ENCODE measurements at regions not wholly inside any gene's neighbourhood (a gene's known extent, or its start where the extent isn't known, plus 50 kb on each side); places are given as distances from the start of the nearest gene placed in this dataset.

GRCh38 chr3:153714588-153715290 is 406.5 kb upstream of the ARHGEF26 start:
- WGBS, 2 donors (ENCODE audit: extremely low coverage in 2 of 2, insufficient read length in 2 of 2, insufficient replicate concordance in 1 of 2): no CpG with 5 or more reads among the region's 1 CpG
- Histone ChIP-seq H3K4me2 (ENCODE audit: insufficient read depth, low read length, poor library complexity, severe bottlenecking) (no peak overlapping the region), H2BK12ac (ENCODE audit: low read length) (no peak overlapping the region), H2BK5ac (ENCODE audit: low read length) (no peak overlapping the region), H3K18ac (ENCODE audit: low read length) (no peak overlapping the region), H3K14ac (ENCODE audit: low read length) (no peak overlapping the region), H2BK120ac (ENCODE audit: low read depth, low read length) (no peak overlapping the region), H2AK5ac (ENCODE audit: low read depth, low read length) (no peak overlapping the region), H3K4ac (ENCODE audit: low read length) (no peak overlapping the region), H3K27ac (replicated peaks; ENCODE audit: low read length) (no peak overlapping the region), H3K4me1 (ENCODE audit: control insufficient read depth in 2 of 2, insufficient read depth in 1 of 2, low read depth in 1 of 2, low read length in 2 of 2) (no peaks in the 10 kb centered on the region), H3K36me3 (replicated peaks in 1 of 2; ENCODE audit: control insufficient read depth in 2 of 2, insufficient read depth in 2 of 2, low read length in 2 of 2) (no peaks in the 10 kb centered on the region), H3K9me3 (replicated peaks in 1 of 2; ENCODE audit: control insufficient read depth in 2 of 2, insufficient read depth in 1 of 2, low read depth in 1 of 2, low read length in 2 of 2) (no peaks in the 10 kb centered on the region), H3K79me1 (ENCODE audit: low read depth, low read length) (no peaks in the 10 kb centered on the region), H4K8ac (ENCODE audit: low read depth, low read length) (no peak overlapping the region), H2BK15ac (ENCODE audit: low read length) (no peak overlapping the region), H2AFZ (ENCODE audit: low read length) (no peak overlapping the region), H4K91ac (ENCODE audit: low read depth, low read length, poor library complexity) (no peak overlapping the region), H3K9ac (ENCODE audit: low read depth, low read length, poor library complexity) (no peak overlapping the region), H3K23ac (ENCODE audit: low read depth, low read length, poor library complexity) (no peak overlapping the region), H3K27me3 (ENCODE audit: control insufficient read depth in 3 of 3, insufficient read depth in 3 of 3, low read depth in 1 of 3, low read length in 3 of 3) (no peaks in the 10 kb centered on the region), H3K4me3 (ENCODE audit: low read length in 2 of 2) (no peak overlapping the region)
- DNase-seq (ENCODE audit: low spot score): no peak

GRCh38 chr3:153722157-153722556 is 399.0 kb upstream of the ARHGEF26 start:
- Histone ChIP-seq H2BK15ac (ENCODE audit: low read length) (no peak overlapping the region), H3K9ac (ENCODE audit: low read depth, low read length, poor library complexity) (no peak overlapping the region), H3K79me1 (ENCODE audit: low read depth, low read length) (no peaks in the 10 kb centered on the region), H3K9me3 (replicated peaks in 1 of 2; ENCODE audit: control insufficient read depth in 2 of 2, insufficient read depth in 1 of 2, low read depth in 1 of 2, low read length in 2 of 2) (no peaks in the 10 kb centered on the region), H3K27me3 (ENCODE audit: control insufficient read depth in 3 of 3, insufficient read depth in 3 of 3, low read depth in 1 of 3, low read length in 3 of 3) (no peaks in the 10 kb centered on the region), H2BK5ac (ENCODE audit: low read length) (no peak overlapping the region), H3K23ac (ENCODE audit: low read depth, low read length, poor library complexity) (no peak overlapping the region), H3K14ac (ENCODE audit: low read length) (no peak overlapping the region), H2BK12ac (ENCODE audit: low read length) (no peak overlapping the region), H3K27ac (replicated peaks; ENCODE audit: low read length) (no peak overlapping the region), H3K4me2 (ENCODE audit: insufficient read depth, low read length, poor library complexity, severe bottlenecking) (no peak overlapping the region), H3K4me1 (ENCODE audit: control insufficient read depth in 2 of 2, insufficient read depth in 1 of 2, low read depth in 1 of 2, low read length in 2 of 2) (peaks cover 0 to 1% of the 10 kb centered on the region in 2 donors), H4K91ac (ENCODE audit: low read depth, low read length, poor library complexity) (no peak overlapping the region), H3K4ac (ENCODE audit: low read length) (no peak overlapping the region), H3K18ac (ENCODE audit: low read length) (no peak overlapping the region), H2AFZ (ENCODE audit: low read length) (no peak overlapping the region), H2AK5ac (ENCODE audit: low read depth, low read length) (no peak overlapping the region), H4K8ac (ENCODE audit: low read depth, low read length) (no peak overlapping the region), H3K4me3 (ENCODE audit: low read length in 2 of 2) (no peak overlapping the region), H2BK120ac (ENCODE audit: low read depth, low read length) (no peak overlapping the region), H3K36me3 (replicated peaks in 1 of 2; ENCODE audit: control insufficient read depth in 2 of 2, insufficient read depth in 2 of 2, low read length in 2 of 2) (no peaks in the 10 kb centered on the region)
- DNase-seq (ENCODE audit: low spot score): no peak
- WGBS, 2 donors (ENCODE audit: extremely low coverage in 2 of 2, insufficient read length in 2 of 2, insufficient replicate concordance in 1 of 2): no CpG with 5 or more reads among the region's 2 CpGs

GRCh38 chr3:153731071-153731470 is 390.1 kb upstream of the ARHGEF26 start:
- Histone ChIP-seq H3K23ac (ENCODE audit: low read depth, low read length, poor library complexity) (no peak overlapping the region), H2BK15ac (ENCODE audit: low read length) (no peak overlapping the region), H2BK5ac (ENCODE audit: low read length) (no peak overlapping the region), H2AK5ac (ENCODE audit: low read depth, low read length) (no peak overlapping the region), H3K9me3 (replicated peaks in 1 of 2; ENCODE audit: control insufficient read depth in 2 of 2, insufficient read depth in 1 of 2, low read depth in 1 of 2, low read length in 2 of 2) (peaks cover 0 to 3% of the 10 kb centered on the region in 2 donors), H2BK12ac (ENCODE audit: low read length) (no peak overlapping the region), H4K8ac (ENCODE audit: low read depth, low read length) (no peak overlapping the region), H3K18ac (ENCODE audit: low read length) (no peak overlapping the region), H3K4me2 (ENCODE audit: insufficient read depth, low read length, poor library complexity, severe bottlenecking) (no peak overlapping the region), H3K4ac (ENCODE audit: low read length) (no peak overlapping the region), H3K27ac (replicated peaks; ENCODE audit: low read length) (no peak overlapping the region), H3K14ac (ENCODE audit: low read length) (no peak overlapping the region), H3K36me3 (replicated peaks in 1 of 2; ENCODE audit: control insufficient read depth in 2 of 2, insufficient read depth in 2 of 2, low read length in 2 of 2) (no peaks in the 10 kb centered on the region), H4K91ac (ENCODE audit: low read depth, low read length, poor library complexity) (no peak overlapping the region), H3K27me3 (ENCODE audit: control insufficient read depth in 3 of 3, insufficient read depth in 3 of 3, low read depth in 1 of 3, low read length in 3 of 3) (peaks cover 0 to 1% (median 0%) of the 10 kb centered on the region in 3 experiments), H2BK120ac (ENCODE audit: low read depth, low read length) (no peak overlapping the region), H2AFZ (ENCODE audit: low read length) (no peak overlapping the region), H3K4me3 (ENCODE audit: low read length in 2 of 2) (no peak overlapping the region), H3K79me1 (ENCODE audit: low read depth, low read length) (no peaks in the 10 kb centered on the region), H3K4me1 (ENCODE audit: control insufficient read depth in 2 of 2, insufficient read depth in 1 of 2, low read depth in 1 of 2, low read length in 2 of 2) (peaks cover 0 to 1% of the 10 kb centered on the region in 2 donors), H3K9ac (ENCODE audit: low read depth, low read length, poor library complexity) (no peak overlapping the region)
- DNase-seq (ENCODE audit: low spot score): no peak
- WGBS, 2 donors (ENCODE audit: extremely low coverage in 2 of 2, insufficient read length in 2 of 2, insufficient replicate concordance in 1 of 2): no CpG with 5 or more reads among the region's 2 CpGs

- Histone ChIP-seq H2BK5ac (ENCODE audit: low read length) (no peak overlapping the region), H4K8ac (ENCODE audit: low read depth, low read length) (no peak overlapping the region), H3K9ac (ENCODE audit: low read depth, low read length, poor library complexity) (no peak overlapping the region), H2BK15ac (ENCODE audit: low read length) (no peak overlapping the region), H3K36me3 (replicated peaks in 1 of 2; ENCODE audit: control insufficient read depth in 2 of 2, insufficient read depth in 2 of 2, low read length in 2 of 2) (no peaks in the 10 kb centered on the region), H4K91ac (ENCODE audit: low read depth, low read length, poor library complexity) (no peak overlapping the region), H3K14ac (ENCODE audit: low read length) (no peak overlapping the region), H3K4ac (ENCODE audit: low read length) (no peak overlapping the region), H3K79me1 (ENCODE audit: low read depth, low read length) (no peaks in the 10 kb centered on the region), H3K27ac (replicated peaks; ENCODE audit: low read length) (no peak overlapping the region), H2AFZ (ENCODE audit: low read length) (peak overlapping the region; percentile 40), H2BK120ac (ENCODE audit: low read depth, low read length) (no peak overlapping the region), H2AK5ac (ENCODE audit: low read depth, low read length) (no peak overlapping the region), H3K27me3 (ENCODE audit: control insufficient read depth in 3 of 3, insufficient read depth in 3 of 3, low read depth in 1 of 3, low read length in 3 of 3) (peaks cover 0 to 1% (median 0%) of the 10 kb centered on the region in 3 experiments), H3K4me1 (ENCODE audit: control insufficient read depth in 2 of 2, insufficient read depth in 1 of 2, low read depth in 1 of 2, low read length in 2 of 2) (no peaks in the 10 kb centered on the region), H3K4me2 (ENCODE audit: insufficient read depth, low read length, poor library complexity, severe bottlenecking) (no peak overlapping the region), H3K23ac (ENCODE audit: low read depth, low read length, poor library complexity) (no peak overlapping the region), H3K4me3 (ENCODE audit: low read length in 2 of 2) (no peak overlapping the region), H3K18ac (ENCODE audit: low read length) (no peak overlapping the region), H2BK12ac (ENCODE audit: low read length) (no peak overlapping the region), H3K9me3 (replicated peaks in 1 of 2; ENCODE audit: control insufficient read depth in 2 of 2, insufficient read depth in 1 of 2, low read depth in 1 of 2, low read length in 2 of 2) (peaks cover 0 to 3% of the 10 kb centered on the region in 2 donors)
- DNase-seq (ENCODE audit: low spot score): no peak
- no CpG with 5 or more reads among the region's 1 CpG for WGBS, 2 donors (ENCODE audit: extremely low coverage in 2 of 2, insufficient read length in 2 of 2, insufficient replicate concordance in 1 of 2)
Observed at GRCh38 chr3:153734777-153735551, 386.2 kb upstream of the ARHGEF26 start.
